ENCODE measurements at regions not wholly inside any gene's neighbourhood (a gene's known extent, or its start where the extent isn't known, plus 50 kb on each side); places are given as distances from the start of the nearest gene placed in this dataset.

DNA sequence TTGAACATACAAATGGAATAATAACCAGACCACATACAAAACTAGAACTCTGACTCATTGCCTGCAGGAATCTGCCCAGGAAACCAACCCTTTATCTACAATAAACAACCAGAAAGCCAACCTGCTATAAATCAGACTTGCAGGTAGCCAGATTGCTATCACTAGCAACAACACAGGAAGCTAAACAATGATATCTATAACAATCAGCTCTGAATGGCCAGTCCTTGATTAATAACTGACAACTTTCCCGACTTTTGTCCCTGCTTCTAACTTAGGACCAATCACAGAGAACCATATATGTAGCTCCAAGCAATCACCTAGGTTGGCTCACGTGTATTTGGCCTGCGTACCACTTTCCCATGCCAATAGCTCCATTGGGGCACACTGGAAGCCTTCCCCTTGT is 470.8 kb downstream of the RIT2 start:
- DNase-seq: no peak

DNA sequence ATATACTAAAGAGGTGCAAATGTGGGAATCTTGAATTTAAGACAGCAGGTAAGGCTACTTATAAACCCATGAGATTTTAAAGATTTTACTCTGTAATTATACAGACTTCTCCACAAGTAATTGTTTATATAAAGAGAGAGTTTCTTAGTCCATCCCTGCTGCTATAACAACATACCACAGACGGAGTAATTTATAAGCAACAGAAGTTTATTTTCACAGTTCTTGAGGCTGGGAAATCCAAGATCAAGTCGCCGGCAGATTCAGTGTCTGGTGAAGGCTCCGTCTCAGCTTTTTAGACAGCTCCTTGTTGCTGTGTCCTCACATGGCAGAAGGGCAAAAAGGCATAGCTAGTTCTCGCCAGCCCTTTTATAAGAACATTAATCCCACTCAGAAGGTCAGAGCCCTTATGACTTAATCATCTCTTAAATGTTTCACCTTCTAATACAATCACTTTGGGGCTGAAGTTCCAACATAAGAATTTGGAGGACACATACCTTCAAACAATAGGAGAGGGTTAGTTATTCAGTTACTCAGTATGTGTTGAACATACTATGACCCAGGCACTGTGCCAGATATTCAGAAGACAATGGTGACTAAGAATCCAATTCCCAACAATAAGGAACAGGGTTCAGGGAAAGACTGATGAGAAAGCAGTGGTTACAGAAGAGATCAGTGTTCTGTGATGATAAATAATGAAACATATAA is 466.0 kb downstream of the RIT2 start:
- no peak for DNase-seq

DNA sequence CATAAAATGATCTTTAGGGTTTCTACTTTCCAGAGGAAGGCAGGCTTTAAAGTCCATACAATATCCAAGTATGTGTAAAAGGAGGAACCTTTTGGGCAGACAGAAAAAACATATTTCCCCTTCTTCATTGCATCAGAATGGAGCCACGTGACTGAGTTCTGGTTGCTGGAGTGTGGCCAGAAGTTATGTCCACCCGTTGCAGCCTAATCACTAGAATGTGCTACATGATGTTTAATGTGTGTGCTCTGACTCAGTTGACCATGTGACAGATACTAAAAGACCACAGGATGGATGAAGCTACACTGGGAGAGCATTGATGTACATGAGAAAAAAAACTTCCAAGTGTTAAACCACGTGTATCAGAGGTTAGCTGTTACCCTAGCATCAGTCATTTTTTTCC is 460.9 kb downstream of the RIT2 start:
- no peak for DNase-seq

DNA sequence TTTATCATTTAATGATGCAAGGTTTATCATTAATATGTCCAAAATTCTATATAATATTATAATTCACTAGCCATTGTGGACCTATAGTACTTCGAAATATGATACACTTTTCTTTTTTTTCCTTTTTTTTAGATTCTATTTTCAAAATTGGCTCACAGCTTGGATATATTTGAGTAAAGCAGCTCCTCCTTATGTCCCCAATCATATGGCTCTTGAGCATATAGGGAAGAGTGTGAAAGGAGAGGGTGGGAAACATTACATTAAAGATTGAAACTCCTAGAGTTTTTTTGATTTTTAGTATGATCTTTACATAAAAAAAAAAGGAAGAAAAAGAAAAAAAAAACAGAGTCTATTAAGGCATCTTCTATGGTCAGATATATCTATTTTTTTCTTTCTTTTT is 457.9 kb downstream of the RIT2 start:
- DNase-seq: no peak

DNA sequence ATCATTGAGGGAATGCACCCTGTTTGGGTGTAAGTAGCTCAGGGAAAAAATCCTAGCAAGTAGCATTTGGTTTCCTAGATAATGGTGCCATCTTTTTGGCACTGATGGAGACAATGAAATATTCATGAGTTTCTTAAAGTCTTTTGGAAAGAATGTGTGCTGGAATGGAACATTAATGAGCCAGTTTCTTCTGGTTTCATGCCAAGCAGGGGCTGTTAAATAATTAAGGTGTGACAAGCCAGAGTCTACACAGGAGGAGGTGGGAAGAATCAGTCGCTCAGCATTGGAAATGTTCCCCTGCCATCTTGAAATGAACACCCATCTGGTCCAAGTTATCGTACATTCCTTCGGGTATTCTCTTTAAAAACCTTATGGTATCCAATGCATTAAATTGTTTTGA is 457.3 kb downstream of the RIT2 start:
- no peak for DNase-seq

DNA sequence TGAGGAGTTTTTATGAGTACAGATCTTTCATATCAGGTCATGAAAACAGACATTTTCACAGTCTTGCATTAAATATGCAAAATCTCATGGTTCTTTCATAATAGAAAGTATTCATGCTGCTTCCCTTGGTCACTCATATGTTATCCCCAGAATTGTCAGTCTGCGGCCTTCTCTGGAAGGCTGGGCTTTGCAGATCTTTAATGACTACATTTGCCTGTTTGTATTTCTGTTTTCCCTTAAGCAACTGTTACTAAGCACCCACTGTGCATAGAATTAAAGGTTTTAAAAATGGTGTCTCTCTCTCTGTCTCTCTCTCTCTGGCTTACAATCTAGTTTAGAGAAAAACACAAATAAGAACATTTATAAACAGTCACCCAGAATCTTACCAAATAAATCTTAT is 456.3 kb downstream of the RIT2 start:
- no peak for DNase-seq

DNA sequence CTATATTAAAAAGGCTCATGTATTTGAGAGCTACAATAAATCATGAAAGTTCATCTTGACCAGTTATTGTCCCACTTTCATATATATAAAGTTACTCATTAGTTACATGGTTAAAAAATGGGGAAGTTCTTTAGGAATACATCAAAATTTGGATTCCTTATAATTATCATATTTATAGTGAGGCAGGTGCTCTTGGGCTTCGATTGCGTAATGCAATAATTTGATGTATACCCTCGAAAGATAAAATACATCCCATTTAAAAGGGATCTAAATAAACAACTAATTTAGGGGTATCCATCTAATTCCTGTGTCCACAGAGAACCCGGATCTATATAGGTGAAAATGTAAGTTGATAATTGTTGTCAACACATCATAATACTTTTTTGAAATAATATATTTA is 444.6 kb downstream of the RIT2 start:
- no peak for DNase-seq

DNA sequence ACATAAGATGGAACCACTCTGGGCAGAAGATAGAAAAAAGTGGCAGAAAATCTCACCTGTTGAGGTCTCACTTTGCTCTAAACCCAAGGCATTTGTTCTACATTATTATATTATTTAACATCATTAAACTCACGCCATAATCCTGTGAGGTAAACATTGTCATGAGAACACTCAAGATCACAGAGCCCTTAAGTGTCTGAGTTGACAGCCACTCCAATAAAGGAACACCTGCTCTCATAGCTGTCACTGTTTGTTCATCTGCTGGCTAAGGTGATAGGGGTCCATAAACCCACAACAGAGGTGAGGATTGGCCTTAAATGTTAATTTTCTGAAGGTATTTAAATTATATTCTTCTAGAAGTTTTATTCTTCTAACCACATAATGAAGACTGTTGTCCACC is 439.7 kb downstream of the RIT2 start:
- no peak for DNase-seq

DNA sequence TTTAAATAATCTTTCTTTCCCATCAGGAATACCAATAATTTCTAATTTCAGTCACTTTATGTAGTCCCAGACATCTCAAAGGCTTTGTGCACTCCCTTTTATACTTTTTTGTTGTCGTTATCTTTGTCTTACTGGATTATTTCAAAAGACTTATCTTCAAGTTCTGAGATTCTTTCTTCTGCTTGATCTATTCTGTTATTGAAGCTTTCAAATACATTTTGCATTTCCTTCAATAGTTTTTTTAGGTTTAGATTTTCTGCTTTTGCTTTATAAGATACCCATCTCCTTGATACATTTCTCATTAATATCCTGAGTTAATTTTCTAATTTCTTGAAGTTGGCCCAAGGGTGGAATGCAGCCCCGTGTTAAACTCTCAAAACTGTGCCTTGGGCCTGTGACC is 432.4 kb downstream of the RIT2 start:
- no peak for DNase-seq

DNA sequence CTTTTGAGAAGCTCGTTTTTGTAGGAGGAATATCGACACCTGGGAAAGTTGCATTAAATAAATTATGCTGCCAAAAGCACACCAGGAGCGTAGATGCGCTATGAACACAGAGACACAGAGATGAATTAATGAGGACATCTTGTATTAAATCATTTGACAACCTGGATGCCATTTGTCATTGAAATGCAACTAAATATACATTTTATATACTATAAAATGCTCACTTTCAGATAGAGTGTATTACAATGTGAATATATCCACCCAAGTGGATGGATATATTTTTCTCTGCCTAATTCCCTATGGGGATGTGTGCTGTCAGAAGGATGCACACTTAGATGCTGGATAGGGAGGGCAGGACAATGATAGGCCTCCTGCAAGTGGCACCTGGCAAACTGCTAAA is 426.2 kb downstream of the RIT2 start:
- no peak for DNase-seq
